Upper lobe of left lung (tissue), 6 donors: ENCODE measurements at regions not wholly inside any gene's neighbourhood (a gene's known extent, or its start where the extent isn't known, plus 50 kb on each side); places are given as distances from the start of the nearest gene placed in this dataset.

ENCODE experiments used
- ATAC-seq, 2 donors: fragments of 200-7000 bp; cut with Tn5 transposase; one replicate each; pipeline ENCODE4 v1.9.1; 2022; ENCODE audit warnings: mild to moderate bottlenecking in 2 of 2, moderate library complexity in 2 of 2; ENCODE audit not compliant: low FRiP score in 2 of 2
- DNase-seq, 2 donors: peaks; one replicate each; pipeline ENCODE4 v3.0.0-alpha.2; 2019 to 2020
- H3K27ac ChIP-seq, 4 donors: fragments of 200-600 bp; sonication (generic); one replicate each; pipeline ENCODE4 v1.5.1; 2016 to 2019
- H3K27me3 ChIP-seq, 4 donors: fragments of 200-600 bp; sonication (generic); one replicate each; pipeline ENCODE4 v1.5.1; 2017 to 2019
- H3K36me3 ChIP-seq, 4 donors: fragments of 200-600 bp; sonication (generic); one replicate each; pipeline ENCODE4 v1.5.1; 2016 to 2019
- H3K4me1 ChIP-seq, 4 donors: fragments of 200-600 bp; sonication (generic); one replicate each; pipeline ENCODE4 v1.5.1; 2018 to 2019
- H3K4me3 ChIP-seq, 4 donors: fragments of 200-600 bp; sonication (generic); one replicate each; pipeline ENCODE4 v1.5.1; 2017 to 2019; ENCODE audit warnings: mild to moderate bottlenecking in 2 of 4, moderate library complexity in 1 of 4
- H3K9me3 ChIP-seq, 4 donors: fragments of 200-600 bp; sonication (generic); one replicate each; pipeline ENCODE4 v1.5.1; 2018 to 2019
- CTCF ChIP-seq, 6 experiments: fragments of 450-650 bp in 4 of 6; fragments of 200-600 bp in 2 of 6; sonication (generic) in 2 of 6; IDR thresholded peaks; one replicate each; pipeline ENCODE4 v1.5.1; 2016 to 2019; ENCODE audit warnings: antibody characterized with exemption in 6 of 6
- EP300 ChIP-seq, 4 donors: sonication (generic); formaldehyde crosslinking; IDR thresholded peaks; one replicate each; pipeline ENCODE4 v1.5.1; 2017; ENCODE audit warnings: antibody characterized with exemption in 4 of 4, control low read depth in 2 of 4
- POLR2A ChIP-seq, 4 donors: fragments of 450-650 bp; IDR thresholded peaks; one replicate each; pipeline ENCODE4 v1.5.1; 2016 to 2017; ENCODE audit warnings: antibody characterized with exemption in 4 of 4, mild to moderate bottlenecking in 2 of 4
- POLR2AphosphoS5 ChIP-seq, 2 donors: sonication (generic); formaldehyde crosslinking; IDR thresholded peaks; one replicate each; pipeline ENCODE4 v1.5.1; 2017; ENCODE audit warnings: antibody characterized with exemption in 2 of 2
- WGBS, 2 donors: methylation state at CpG; one replicate each; pipeline ENCODE4 v1.1.5; 2017 to 2018; 5-methylcytosine and 5-hydroxymethylcytosine counted together
- donor health status: DM: no; HTN: no; CAD: no; lungs with moderate emphysema.
- donor health status: DM: no; HTN: yes; CAD: no; lungs with severe emphysema.

- H3K27ac ChIP-seq: no peak overlapping the region
- H3K27me3 ChIP-seq: no peaks in the 10 kb centered on the region
- 56 to 59% methylated on average over 3 of the region's 3 CpGs for WGBS, 2 donors
- no peak for TF ChIP-seq POLR2A (IDR thresholded peaks at IDR 0.05)
- TF ChIP-seq EP300 (IDR thresholded peaks at IDR 0.05): no peak
- no peak for TF ChIP-seq CTCF (IDR thresholded peaks at IDR 0.05)
- no peak for TF ChIP-seq POLR2AphosphoS5 (IDR thresholded peaks at IDR 0.05)
- DNase-seq (no peak), ATAC-seq (no peak)
- H3K9me3 ChIP-seq: no peaks in the 10 kb centered on the region
- H3K4me1 ChIP-seq: no peaks in the 10 kb centered on the region
- H3K36me3 ChIP-seq: no peaks in the 10 kb centered on the region
- no peak overlapping the region for H3K4me3 ChIP-seq
Measured at GRCh38 chr4:84366161-84366560, 132.9 kb downstream of the NKX6-1 start.

- 67 to 68% methylated on average over 10 of the region's 10 CpGs for WGBS, 2 donors
Measured at GRCh38 chr4:84362896-84363655, 136.0 kb downstream of the NKX6-1 start.

GRCh38 chr4:84342161-84342560 is 156.9 kb downstream of the NKX6-1 start:
- TF ChIP-seq CTCF (IDR thresholded peaks at IDR 0.05): no peak
- no peak for TF ChIP-seq POLR2A (IDR thresholded peaks at IDR 0.05)
- no peak for TF ChIP-seq POLR2AphosphoS5 (IDR thresholded peaks at IDR 0.05)
- TF ChIP-seq EP300 (IDR thresholded peaks at IDR 0.05): no peak
- WGBS, 2 donors: 74 to 81% methylated on average over 3 of the region's 3 CpGs
- no peak for DNase-seq
- Histone ChIP-seq H3K27me3 (no peaks in the 10 kb centered on the region), H3K9me3 (peaks cover 0 to 8% (median 4%) of the 10 kb centered on the region in 4 donors), H3K36me3 (no peaks in the 10 kb centered on the region), H3K27ac (no peak overlapping the region), H3K4me3 (no peak overlapping the region), H3K4me1 (no peaks in the 10 kb centered on the region)
- ATAC-seq: no peak

More at GRCh38 chr4:84362896-84363655, 136.0 kb downstream of the NKX6-1 start:
- no peak for TF ChIP-seq POLR2AphosphoS5 (IDR thresholded peaks at IDR 0.05)
- no peak for TF ChIP-seq EP300 (IDR thresholded peaks at IDR 0.05)
- TF ChIP-seq POLR2A (IDR thresholded peaks at IDR 0.05): no peak
- Histone ChIP-seq H3K4me1 (no peaks in the 10 kb centered on the region), H3K9me3 (no peaks in the 10 kb centered on the region), H3K27ac (no peak overlapping the region), H3K36me3 (no peaks in the 10 kb centered on the region), H3K27me3 (no peaks in the 10 kb centered on the region), H3K4me3 (no peak overlapping the region)
- peak in 1 of 2 donors; percentile 5 for DNase-seq
- no peak for ATAC-seq

GRCh38 chr4:84341559-84341958 is 157.5 kb downstream of the NKX6-1 start:
- peaks cover 0 to 8% (median 4%) of the 10 kb centered on the region in 4 donors for H3K9me3 ChIP-seq

GRCh38 chr4:84338367-84338766 is 160.7 kb downstream of the NKX6-1 start:
- ATAC-seq (no peak), DNase-seq (peak in 1 of 2 donors; percentile 24)
- WGBS, 2 donors: 87% methylated on average over 5 of the region's 5 CpGs; no CpG with 5 or more reads in 1 of the 2 donors

More at GRCh38 chr4:84341559-84341958, 157.5 kb downstream of the NKX6-1 start:
- TF ChIP-seq POLR2AphosphoS5 (IDR thresholded peaks at IDR 0.05) (no peak), CTCF (IDR thresholded peaks at IDR 0.05) (no peak), POLR2A (IDR thresholded peaks at IDR 0.05) (no peak), EP300 (IDR thresholded peaks at IDR 0.05) (no peak)
- no peaks in the 10 kb centered on the region for H3K36me3 ChIP-seq
- ATAC-seq (no peak), DNase-seq (no peak)
- no peak overlapping the region for H3K4me3 ChIP-seq
- no peak overlapping the region for H3K27ac ChIP-seq
- no peaks in the 10 kb centered on the region for H3K27me3 ChIP-seq
- H3K4me1 ChIP-seq: no peaks in the 10 kb centered on the region

More at GRCh38 chr4:84338367-84338766, 160.7 kb downstream of the NKX6-1 start:
- TF ChIP-seq POLR2A (IDR thresholded peaks at IDR 0.05): no peak
- no peak for TF ChIP-seq POLR2AphosphoS5 (IDR thresholded peaks at IDR 0.05)
- TF ChIP-seq EP300 (IDR thresholded peaks at IDR 0.05): no peak
- TF ChIP-seq CTCF (IDR thresholded peaks at IDR 0.05): no peak
- Histone ChIP-seq H3K27me3 (no peaks in the 10 kb centered on the region), H3K4me3 (no peak overlapping the region), H3K27ac (no peak overlapping the region), H3K4me1 (no peaks in the 10 kb centered on the region), H3K9me3 (no peaks in the 10 kb centered on the region), H3K36me3 (no peaks in the 10 kb centered on the region)
